ENCODE measurements at regions not wholly inside any gene's neighbourhood (a gene's known extent, or its start where the extent isn't known, plus 50 kb on each side); places are given as distances from the start of the nearest gene placed in this dataset.

GRCh38 chr2:189261916-189262315 is 82.4 kb upstream of the COL5A2 start:
- WGBS, result 95% methylated on average over 1 of the region's 1 CpG
- peaks cover 0 to 27% (median 23%) of the 10 kb centered on the region in 4 donors for H3K4me1 ChIP-seq
- no peak for DNase-seq (ENCODE audit: extremely low spot score)
- no peaks in the 10 kb centered on the region for H3K9me3 ChIP-seq
- intact Hi-C loops (cut with DNase I), result no loop called here
- no peaks in the 10 kb centered on the region for H3K27me3 ChIP-seq
- TF ChIP-seq CTCF (IDR thresholded peaks at IDR 0.05) (no peak), POLR2AphosphoS5 (IDR thresholded peaks at IDR 0.05) (no peak), POLR2A (IDR thresholded peaks at IDR 0.05; ENCODE audit: low read depth) (no peak)
- no peak overlapping the region for H3K4me3 ChIP-seq
- no peaks in the 10 kb centered on the region for H3K36me3 ChIP-seq
- no peak overlapping the region for H3K27ac ChIP-seq (replicated peaks in 1 of 4)

- WGBS, result 94% methylated on average over 3 of the region's 3 CpGs
- TF ChIP-seq EP300 (IDR thresholded peaks at IDR 0.05) (no peak), CTCF (IDR thresholded peaks at IDR 0.05) (no peak), POLR2A (IDR thresholded peaks at IDR 0.05; ENCODE audit: low read depth) (no peak), POLR2AphosphoS5 (IDR thresholded peaks at IDR 0.05) (no peak)
Measured at GRCh38 chr2:189265696-189266320, 86.2 kb upstream of the COL5A2 start.

GRCh38 chr2:189267491-189267890 is 87.9 kb upstream of the COL5A2 start:
- Histone ChIP-seq H3K27ac (replicated peaks in 1 of 4) (peak overlapping the region in 3 of 4 donors; percentile 14 to 31 (median 26)), H3K9me3 (no peaks in the 10 kb centered on the region), H3K36me3 (no peaks in the 10 kb centered on the region), H3K27me3 (no peaks in the 10 kb centered on the region), H3K4me1 (peaks cover 0 to 14% (median 12%) of the 10 kb centered on the region in 4 donors), H3K4me3 (no peak overlapping the region)
- intact Hi-C loops (cut with DNase I), result no loop called here
- no peak for DNase-seq (ENCODE audit: extremely low spot score)
- no peak for TF ChIP-seq POLR2A (IDR thresholded peaks at IDR 0.05; ENCODE audit: low read depth)
- 46% methylated on average over 2 of the region's 2 CpGs for WGBS

More at GRCh38 chr2:189265696-189266320, 86.2 kb upstream of the COL5A2 start:
- no peak for DNase-seq (ENCODE audit: extremely low spot score)
- Histone ChIP-seq H3K27ac (replicated peaks in 1 of 4) (no peak overlapping the region), H3K27me3 (no peaks in the 10 kb centered on the region), H3K9me3 (no peaks in the 10 kb centered on the region), H3K4me3 (no peak overlapping the region), H3K4me1 (peaks cover 0 to 25% (median 21%) of the 10 kb centered on the region in 4 donors), H3K36me3 (no peaks in the 10 kb centered on the region)
- intact Hi-C loops (cut with DNase I), result no loop called here

- H3K36me3 ChIP-seq, result no peaks in the 10 kb centered on the region
- TF ChIP-seq POLR2A (IDR thresholded peaks at IDR 0.05; ENCODE audit: low read depth), result no peak
- no peak for TF ChIP-seq EP300 (IDR thresholded peaks at IDR 0.05)
- TF ChIP-seq CTCF (IDR thresholded peaks at IDR 0.05), result no peak
- TF ChIP-seq POLR2AphosphoS5 (IDR thresholded peaks at IDR 0.05), result no peak
- H3K4me3 ChIP-seq, result no peak overlapping the region
- H3K4me1 ChIP-seq, result peaks cover 0 to 14% (median 12%) of the 10 kb centered on the region in 4 donors
- H3K9me3 ChIP-seq, result no peaks in the 10 kb centered on the region
- H3K27ac ChIP-seq (replicated peaks in 1 of 4), result peak overlapping the region in 3 of 4 donors; percentile 5 to 31 (median 26)
- intact Hi-C loops (cut with DNase I), result no loop called here
- no peaks in the 10 kb centered on the region for H3K27me3 ChIP-seq
- no peak for DNase-seq (ENCODE audit: extremely low spot score)
Measured at GRCh38 chr2:189267925-189268579, 88.5 kb upstream of the COL5A2 start.

GRCh38 chr2:189268763-189269162 is 89.2 kb upstream of the COL5A2 start:
- intact Hi-C loops (cut with DNase I), result no loop called here
- H3K4me1 ChIP-seq, result peaks cover 0 to 14% (median 12%) of the 10 kb centered on the region in 4 donors
- no peak overlapping the region for H3K4me3 ChIP-seq
- WGBS, result 74% methylated on average over 2 of the region's 2 CpGs
- H3K27me3 ChIP-seq, result no peaks in the 10 kb centered on the region
- H3K36me3 ChIP-seq, result no peaks in the 10 kb centered on the region
- TF ChIP-seq POLR2A (IDR thresholded peaks at IDR 0.05; ENCODE audit: low read depth) (no peak), POLR2AphosphoS5 (IDR thresholded peaks at IDR 0.05) (no peak), CTCF (IDR thresholded peaks at IDR 0.05) (no peak), EP300 (IDR thresholded peaks at IDR 0.05) (no peak)
- H3K9me3 ChIP-seq, result no peaks in the 10 kb centered on the region
- H3K27ac ChIP-seq (replicated peaks in 1 of 4), result no peak overlapping the region
- no peak for DNase-seq (ENCODE audit: extremely low spot score)

All from esophagus muscularis mucosa (tissue), 4 donors.